ENCODE measurements at regions not wholly inside any gene's neighbourhood (a gene's known extent, or its start where the extent isn't known, plus 50 kb on each side); places are given as distances from the start of the nearest gene placed in this dataset.

DNA sequence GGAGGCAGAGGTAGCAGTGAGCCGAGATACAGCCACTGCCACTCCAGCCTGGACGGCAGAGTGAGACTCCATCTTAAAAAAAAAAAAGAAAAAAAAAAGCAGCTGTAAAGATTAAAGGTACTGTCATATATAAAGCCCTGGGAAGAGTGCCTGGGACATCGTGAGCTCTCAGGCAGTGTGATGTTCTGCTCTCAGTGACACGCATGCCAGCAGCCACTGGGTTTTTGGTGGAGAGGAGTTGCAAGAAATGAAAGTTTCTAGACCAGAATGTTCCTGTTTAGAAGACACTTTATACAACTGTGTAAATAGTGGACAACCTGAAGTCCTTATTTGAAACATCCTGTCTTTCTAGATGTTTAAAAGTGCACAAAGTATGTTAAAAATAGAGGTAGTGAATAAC, 213.2 kb downstream of the IRF8 start:
- no peak for TF ChIP-seq LEF1 (IDR thresholded peaks at IDR 0.05; ENCODE audit: borderline replicate concordance)
- no peak for TF ChIP-seq TARDBP (IDR thresholded peaks at IDR 0.05)
- no peak for TF ChIP-seq FOXK2 (IDR thresholded peaks at IDR 0.05)
- TF ChIP-seq L3MBTL2 (conservative IDR thresholded peaks at IDR 0.05) = no peak
- no peak for TF ChIP-seq BHLHE40 (IDR thresholded peaks at IDR 0.05; ENCODE audit: borderline replicate concordance)
- TF ChIP-seq SP1 (IDR thresholded peaks at IDR 0.05) = no peak
- no peak for TF ChIP-seq FOXA1 (IDR thresholded peaks at IDR 0.05)
